B cell (primary cell): ENCODE measurements at regions not wholly inside any gene's neighbourhood (a gene's known extent, or its start where the extent isn't known, plus 50 kb on each side); places are given as distances from the start of the nearest gene placed in this dataset.

Experiments used
- ATAC-seq: fragments of 200-7000 bp; cut with Tn5 transposase; one replicate; pipeline ENCODE4 v1.10.0; 2021; ENCODE audit warnings: low read depth, mild to moderate bottlenecking, moderate number of reproducible peaks, moderate library complexity
- CTCF ChIA-PET: fragments of 350-600 bp; sonication (Branson Sonifier 250); formaldehyde crosslinking; loops from one replicate; lab custom pipeline; 2021; ENCODE audit warnings: antibody characterized with exemption, inconsistent platforms; lab: Charles Lee
- POLR2A ChIA-PET: fragments of 350-600 bp; sonication (Branson Sonifier 250); formaldehyde crosslinking; loops from one replicate; lab custom pipeline; 2021; ENCODE audit warnings: antibody characterized with exemption; lab: Charles Lee
- DNase-seq: peaks from one replicate; pipeline ENCODE4 v3.0.0; 2013
- H2AFZ ChIP-seq: 2 replicates; pipeline ENCODE4 v1.6.1; 2012; ENCODE audit warnings: mild to moderate bottlenecking, low read depth, low read length; ENCODE audit not compliant: insufficient read depth, poor library complexity, severe bottlenecking
- H3K27ac ChIP-seq, 2 donors: 1 replicate in 1 of 2; 2 replicates in 1 of 2; pipeline ENCODE4 v1.5.1; 2012 to 2013; ENCODE audit warnings: low read length in 2 of 2, mild to moderate bottlenecking in 2 of 2, moderate library complexity in 1 of 2
- H3K27me3 ChIP-seq, 4 experiments: fragments of 200-600 bp in 1 of 4; sonication (generic) in 1 of 4; replicated peaks in 1 of 4; 1 replicate in 2 of 4; 2 replicates in 2 of 4; pipeline versions ENCODE4 v1.6.1 to v1.7.0; 2013 to 2016; ENCODE audit warnings: low read length in 3 of 4, mild to moderate bottlenecking in 2 of 4, mixed read lengths in 1 of 4, moderate library complexity in 1 of 4; ENCODE audit not compliant: insufficient read depth in 4 of 4, control insufficient read depth in 3 of 4; ENCODE audit errors: control extremely low read depth in 1 of 4
- H3K36me3 ChIP-seq, 2 experiments: replicated peaks in 1 of 2; 1 replicate in 1 of 2; 2 replicates in 1 of 2; pipeline versions ENCODE4 v1.6.1 to v1.7.1; 2013; ENCODE audit warnings: low read length in 1 of 2; ENCODE audit not compliant: insufficient read depth in 2 of 2, control insufficient read depth in 1 of 2; ENCODE audit errors: control extremely low read depth in 1 of 2, extremely low read depth in 1 of 2
- H3K4me1 ChIP-seq, 2 donors: fragments of 200-600 bp in 1 of 2; sonication (generic) in 1 of 2; 1 replicate in 1 of 2; 2 replicates in 1 of 2; pipeline versions ENCODE4 v1.5.1 to v1.6.1; 2013 to 2017; ENCODE audit warnings: low read length in 2 of 2; ENCODE audit not compliant: control insufficient read depth in 2 of 2, insufficient read depth in 2 of 2
- H3K4me2 ChIP-seq: replicated peaks from 2 replicates; pipeline ENCODE3; 2012; ENCODE audit warnings: mild to moderate bottlenecking, low read depth, low read length; ENCODE audit not compliant: poor library complexity, severe bottlenecking
- H3K4me3 ChIP-seq, 5 experiments: fragments of 200-600 bp in 1 of 5; sonication (generic) in 1 of 5; 1 replicate in 3 of 5; 2 replicates in 2 of 5; pipeline versions ENCODE4 v1.5.1 to v1.7.0; 2011 to 2016; ENCODE audit warnings: low read length in 4 of 5, mild to moderate bottlenecking in 4 of 5, low read depth in 2 of 5, control low read depth in 1 of 5, moderate library complexity in 1 of 5; ENCODE audit not compliant: insufficient read depth in 1 of 5; ENCODE audit errors: control extremely low read depth in 1 of 5, extremely low read depth in 1 of 5
- H3K79me2 ChIP-seq: fragments of 200-600 bp; sonication (generic); one replicate; pipeline ENCODE4 v1.6.0; 2016; ENCODE audit warnings: low read length; ENCODE audit not compliant: control insufficient read depth, insufficient read depth
- H3K9ac ChIP-seq: fragments of 200-600 bp; sonication (generic); 2 replicates; pipeline ENCODE4 v1.6.1; 2017; ENCODE audit warnings: mild to moderate bottlenecking, low read length, moderate library complexity
- H3K9me3 ChIP-seq, 3 donors: one replicate each; pipeline versions ENCODE4 v1.6.1 to v1.7.1; 2013; ENCODE audit warnings: low read length in 2 of 3; ENCODE audit not compliant: control insufficient read depth in 2 of 3, insufficient read depth in 1 of 3; ENCODE audit errors: control extremely low read depth in 1 of 3
- H4K20me1 ChIP-seq: 2 replicates; pipeline ENCODE4 v1.6.0; 2012; ENCODE audit warnings: mild to moderate bottlenecking, low read length; ENCODE audit not compliant: insufficient read depth, control insufficient read depth, poor library complexity, severe bottlenecking
- H3K27ac Mint-ChIP-seq: one replicate; pipeline ENCODE4 v1.8.0; 2021; ENCODE audit warnings: mixed read lengths
- H3K27me3 Mint-ChIP-seq: one replicate; pipeline ENCODE4 v1.8.0; 2021; ENCODE audit warnings: mixed read lengths
- H3K4me1 Mint-ChIP-seq: one replicate; pipeline ENCODE4 v1.8.0; 2021; ENCODE audit warnings: mixed read lengths
- H3K4me3 Mint-ChIP-seq: one replicate; pipeline ENCODE4 v1.8.0; 2021; ENCODE audit warnings: mixed read lengths
- H3K9me3 Mint-ChIP-seq: one replicate; pipeline ENCODE4 v1.8.0; 2022; ENCODE audit warnings: mixed read lengths; ENCODE audit not compliant: insufficient read depth
- CTCF ChIP-seq: fragments of 200-600 bp; IDR thresholded peaks from one replicate; pipeline ENCODE4 v1.8.0; 2022; ENCODE audit warnings: antibody characterized with exemption, mild to moderate bottlenecking
- EZH2 ChIP-seq: IDR thresholded peaks from 2 replicates; pipeline ENCODE4 v1.6.1; 2012; ENCODE audit warnings: borderline replicate concordance, low read depth, mild to moderate bottlenecking, moderate library complexity, low read length; ENCODE audit not compliant: insufficient read depth, poor library complexity, severe bottlenecking
- WGBS: methylation state at CpG from one replicate; pipeline ENCODE4 v1.1.5; 2013; ENCODE audit warnings: missing lambda C conversion rate; ENCODE audit not compliant: insufficient coverage; 5-methylcytosine and 5-hydroxymethylcytosine counted together
- intact Hi-C: fragments of 100-400 bp; cut with micrococcal nuclease; formaldehyde crosslinking; loops from one replicate; pipeline ENCODE4 v1.10.0; 2022

GRCh38 chr6:44737341-44737740 is 349.8 kb downstream of the CDC5L start:
- no peak overlapping the region for H3K4me3 ChIP-seq
- Mint-ChIP-seq H3K27ac (no peak overlapping the region), H3K4me3 (no peak overlapping the region), H3K9me3 (no peaks in the 10 kb centered on the region), H3K27me3 (no peaks in the 10 kb centered on the region), H3K4me1 (peaks cover 1% of the 10 kb centered on the region)
- H3K27me3 ChIP-seq, result no peaks in the 10 kb centered on the region
- CTCF ChIA-PET, result no interaction called here
- no peak for DNase-seq
- POLR2A ChIA-PET, result no interaction called here
- no peaks in the 10 kb centered on the region for H3K9me3 ChIP-seq
- no peak for ATAC-seq
- no peaks in the 10 kb centered on the region for H3K4me1 ChIP-seq
- no CpG with 5 or more reads among the region's 9 CpGs for WGBS
- intact Hi-C loops, result no loop called here
- no peaks in the 10 kb centered on the region for H3K36me3 ChIP-seq
- no peak overlapping the region for H2AFZ ChIP-seq
- no peaks in the 10 kb centered on the region for H4K20me1 ChIP-seq
- no peak for TF ChIP-seq CTCF
- TF ChIP-seq EZH2, result no peak
- no peak overlapping the region for H3K27ac ChIP-seq
- H3K4me2 ChIP-seq, result no peak overlapping the region
- H3K79me2 ChIP-seq, result no peaks in the 10 kb centered on the region
- H3K9ac ChIP-seq, result no peak overlapping the region

GRCh38 chr6:44737829-44738528 is 350.5 kb downstream of the CDC5L start:
- peaks cover 1% of the 10 kb centered on the region for H3K4me1 Mint-ChIP-seq
- Histone ChIP-seq H3K4me2 (no peak overlapping the region), H3K9me3 (no peaks in the 10 kb centered on the region), H3K9ac (no peak overlapping the region), H3K4me1 (no peaks in the 10 kb centered on the region), H3K27ac (no peak overlapping the region), H2AFZ (no peak overlapping the region), H4K20me1 (no peaks in the 10 kb centered on the region), H3K36me3 (no peaks in the 10 kb centered on the region), H3K79me2 (no peaks in the 10 kb centered on the region), H3K27me3 (no peaks in the 10 kb centered on the region), H3K4me3 (no peak overlapping the region)
- no peak overlapping the region for H3K4me3 Mint-ChIP-seq
- intact Hi-C loops, result no loop called here
- DNase-seq, result no peak
- no peaks in the 10 kb centered on the region for H3K27me3 Mint-ChIP-seq
- no peaks in the 10 kb centered on the region for H3K9me3 Mint-ChIP-seq
- no peak for TF ChIP-seq CTCF
- no peak for TF ChIP-seq EZH2
- no peak for ATAC-seq
- ChIA-PET CTCF (no interaction called here), POLR2A (no interaction called here)
- H3K27ac Mint-ChIP-seq, result no peak overlapping the region
- 63% methylated on average over 4 of the region's 6 CpGs for WGBS
